Left forelimb (tissue), 1 donor: ENCODE measurements at regions not wholly inside any gene's neighbourhood (a gene's known extent, or its start where the extent isn't known, plus 50 kb on each side); places are given as distances from the start of the nearest gene placed in this dataset.
"Not testable (repeated sequence)": the region's sequence is repeated elsewhere in the genome, so short reads cannot be mapped to it uniquely, and the experiment has no call there.

ENCODE experiments used
- DNase-seq: peaks from one replicate; pipeline ENCODE4 v3.0.0-alpha.2; 2018; ENCODE audit warnings: low spot score

DNA sequence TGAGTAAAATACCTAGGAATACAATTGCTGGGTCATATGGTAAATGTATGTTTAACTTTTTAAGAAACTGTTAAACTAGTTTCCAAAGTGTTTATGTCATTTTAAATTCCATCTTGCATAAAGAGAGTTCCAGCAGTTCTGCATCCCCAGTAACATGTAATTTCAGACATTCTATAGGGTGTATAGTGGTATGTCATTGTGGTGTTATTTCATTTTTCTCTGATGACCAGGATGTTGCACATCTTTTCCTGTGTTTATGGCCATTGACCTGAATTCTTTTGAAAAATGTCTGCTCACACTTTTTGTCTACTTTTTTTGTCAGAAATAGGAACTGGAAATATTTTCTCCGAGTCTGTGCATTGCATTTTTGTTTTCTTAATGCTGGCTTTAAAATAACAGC is 128.9 kb downstream of the TMEM200A start:
- DNase-seq, result no peak

DNA sequence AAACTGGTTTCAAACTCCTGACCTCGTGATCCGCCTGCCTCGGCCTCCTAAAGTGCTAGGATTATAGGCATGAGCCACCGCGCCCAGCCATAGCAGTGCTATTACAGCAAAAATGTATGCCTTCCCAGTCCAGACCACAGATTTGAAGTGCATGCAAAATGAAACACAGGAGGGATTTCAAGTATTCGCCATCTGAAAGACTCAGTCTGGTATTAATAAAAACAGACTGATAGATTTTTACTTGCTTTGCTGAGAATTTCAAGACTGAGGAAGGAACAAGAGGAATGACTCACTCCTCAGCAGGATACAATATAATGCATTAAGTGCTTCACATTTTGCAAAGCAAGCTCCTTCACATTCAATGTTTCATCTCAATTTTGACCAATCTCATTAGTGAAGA is 134.9 kb downstream of the TMEM200A start:
- DNase-seq, result no peak

DNA sequence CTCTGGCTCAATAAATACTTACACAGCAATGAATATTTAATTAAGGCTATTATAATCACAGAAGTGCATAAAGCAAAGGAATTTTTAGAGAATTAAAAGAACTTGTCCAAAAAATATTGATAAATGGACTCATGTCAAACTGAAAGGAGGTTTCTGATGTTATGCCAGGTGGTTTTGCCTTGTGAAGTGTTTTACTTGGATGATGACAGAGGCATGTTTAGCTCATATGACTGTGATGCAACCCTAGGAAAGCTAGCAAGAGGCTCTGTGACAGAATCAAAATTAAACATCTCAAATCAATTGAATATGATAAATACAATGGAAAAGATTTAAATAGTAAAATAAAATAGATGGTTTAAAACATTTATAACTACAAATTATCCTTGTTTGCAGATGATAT is 137.3 kb downstream of the TMEM200A start:
- no peak for DNase-seq

- no peak for DNase-seq
Observed at GRCh38 chr6:130505808-130506598, 140.2 kb downstream of the TMEM200A start.

DNA sequence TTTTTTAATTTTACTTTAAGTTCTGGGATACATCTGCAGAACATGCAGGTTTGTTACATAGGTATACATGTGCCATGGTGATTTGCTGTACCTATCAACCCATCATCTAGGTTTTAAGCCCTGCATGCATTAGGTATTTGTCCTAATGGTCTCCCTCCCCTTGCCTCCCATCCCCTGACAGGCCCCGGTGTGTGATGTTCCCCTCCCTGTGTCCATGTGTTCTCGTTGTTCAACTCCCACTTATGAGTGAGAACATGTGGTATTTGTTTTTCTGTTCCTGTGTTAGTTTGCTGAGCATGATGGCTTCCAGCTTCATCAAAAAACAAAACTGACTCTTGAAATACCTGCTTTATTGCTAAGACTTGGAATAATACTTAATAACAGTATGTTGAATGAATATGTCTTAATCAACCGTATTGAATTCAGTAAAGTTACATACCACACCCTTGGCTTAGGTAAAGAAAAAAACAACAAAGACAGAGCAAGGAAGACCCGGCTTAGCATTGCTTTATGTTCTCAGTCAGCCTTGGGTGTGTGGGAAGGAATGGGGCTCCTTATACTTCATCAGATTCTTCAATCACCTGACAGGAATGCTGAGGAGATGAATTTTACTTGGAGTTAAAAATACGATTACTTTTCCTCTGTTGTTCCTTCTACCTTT is 141.3 kb downstream of the TMEM200A start:
- not testable (repeated sequence) for DNase-seq

DNA sequence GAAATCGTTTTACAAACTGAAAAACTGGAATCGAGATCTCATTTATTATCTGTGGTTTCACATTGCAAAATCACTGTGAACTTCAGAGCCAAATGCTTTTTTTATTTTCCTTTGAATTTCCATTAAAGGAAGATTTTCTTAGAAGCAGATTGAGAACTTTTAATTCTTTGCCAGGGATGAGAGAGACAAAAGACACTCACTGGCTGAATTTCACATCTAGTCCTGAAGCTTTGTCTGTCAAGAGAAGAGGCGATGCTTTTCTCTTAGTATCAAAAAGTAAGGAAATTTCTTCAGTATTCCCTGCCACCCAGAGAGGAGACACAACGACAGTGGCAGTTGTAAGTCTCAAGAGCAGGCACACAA is 141.8 kb downstream of the TMEM200A start:
- DNase-seq, result no peak

DNA sequence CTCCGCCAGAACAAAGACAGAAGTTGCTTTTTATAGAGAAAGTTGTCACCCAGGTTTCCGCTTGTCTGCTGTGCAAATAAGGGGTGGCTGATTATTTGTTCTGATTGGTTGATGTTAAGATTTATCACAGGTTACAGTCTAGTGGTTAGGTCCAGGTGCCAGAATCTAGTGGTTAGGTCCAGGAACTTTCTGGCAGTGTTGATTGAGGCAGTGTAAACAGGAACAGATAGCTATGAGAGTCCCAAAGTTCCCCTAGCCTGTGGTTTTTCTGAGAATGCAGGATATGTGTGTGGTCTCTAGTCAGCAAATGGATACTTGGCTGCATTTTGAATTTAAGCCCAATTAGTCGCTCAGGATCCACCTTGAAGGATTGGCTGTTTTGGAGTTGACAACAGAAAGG is 148.0 kb downstream of the TMEM200A start:
- DNase-seq, result no peak

- DNase-seq, result no peak
Observed at GRCh38 chr6:130514712-130515111, 148.9 kb downstream of the TMEM200A start.

GRCh38 chr6:130515306-130515705 is 149.5 kb downstream of the TMEM200A start:
- no peak for DNase-seq

- DNase-seq, result no peak
Observed at GRCh38 chr6:130516604-130517003, 150.8 kb downstream of the TMEM200A start.

- DNase-seq, result no peak
Observed at GRCh38 chr6:130517444-130517931, 151.7 kb downstream of the TMEM200A start.

GRCh38 chr6:130518588-130518987 is 152.8 kb downstream of the TMEM200A start:
- DNase-seq, result no peak

DNA sequence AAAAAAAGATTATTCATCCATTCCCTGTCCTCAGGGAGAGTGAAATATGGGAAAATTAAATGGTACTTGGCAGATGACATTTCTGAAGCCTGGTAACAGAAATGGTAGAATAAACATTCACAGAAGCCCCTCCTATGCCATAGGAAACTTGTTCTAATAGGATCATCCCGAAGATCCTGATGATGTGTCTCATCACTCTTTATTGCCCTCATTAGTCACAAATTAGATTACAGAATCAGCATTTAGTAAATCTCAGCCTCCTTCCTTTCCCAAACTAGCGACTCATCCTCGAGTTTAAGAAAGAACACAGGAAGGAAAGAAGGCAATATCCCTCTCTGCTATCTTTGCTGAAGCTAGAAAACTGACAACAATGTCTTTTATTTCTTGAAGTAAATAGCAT is 154.4 kb downstream of the TMEM200A start:
- no peak for DNase-seq

DNA sequence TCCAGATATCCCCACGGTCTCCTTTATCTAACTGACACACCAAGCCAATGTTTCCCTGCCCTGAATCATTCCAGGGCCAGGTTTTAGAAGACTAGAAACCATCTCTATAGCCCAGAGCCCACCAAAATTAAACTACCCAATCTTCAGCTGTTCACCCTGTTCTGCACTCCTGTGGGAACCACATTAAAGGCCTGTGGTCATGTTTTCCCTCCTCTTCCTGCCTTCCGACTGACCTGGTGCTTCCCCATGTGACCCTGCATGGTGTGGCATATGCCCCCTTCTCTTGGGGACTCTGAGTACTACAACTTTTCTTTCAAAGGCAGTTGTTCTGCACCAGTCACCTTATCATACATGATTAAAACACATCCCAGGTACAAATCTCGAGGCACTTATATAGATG is 155.0 kb downstream of the TMEM200A start:
- DNase-seq, result no peak

- no peak for DNase-seq
Observed at GRCh38 chr6:130524552-130524951, 158.7 kb downstream of the TMEM200A start.

DNA sequence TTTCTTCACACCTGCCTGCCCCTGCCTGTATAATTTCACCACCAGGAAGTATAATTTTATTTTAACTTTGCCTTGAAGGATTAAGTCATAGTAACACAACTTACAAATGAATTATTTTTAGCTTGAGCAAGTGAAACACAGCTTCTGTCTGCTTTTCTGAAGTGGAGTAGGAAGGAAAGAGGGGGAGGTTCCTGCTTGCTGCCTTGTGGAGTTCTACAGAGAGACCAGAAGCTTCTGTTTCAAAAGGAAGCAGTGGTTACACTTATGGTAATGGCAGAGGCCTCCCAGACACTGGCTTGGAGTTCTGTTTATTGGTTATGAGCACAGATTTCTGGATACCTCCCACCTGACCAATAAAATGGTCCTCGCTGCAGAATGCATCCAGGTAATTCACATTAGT is 159.6 kb downstream of the TMEM200A start:
- no peak for DNase-seq

- DNase-seq, result no peak
Observed at GRCh38 chr6:130526466-130526865, 160.6 kb downstream of the TMEM200A start.

DNA sequence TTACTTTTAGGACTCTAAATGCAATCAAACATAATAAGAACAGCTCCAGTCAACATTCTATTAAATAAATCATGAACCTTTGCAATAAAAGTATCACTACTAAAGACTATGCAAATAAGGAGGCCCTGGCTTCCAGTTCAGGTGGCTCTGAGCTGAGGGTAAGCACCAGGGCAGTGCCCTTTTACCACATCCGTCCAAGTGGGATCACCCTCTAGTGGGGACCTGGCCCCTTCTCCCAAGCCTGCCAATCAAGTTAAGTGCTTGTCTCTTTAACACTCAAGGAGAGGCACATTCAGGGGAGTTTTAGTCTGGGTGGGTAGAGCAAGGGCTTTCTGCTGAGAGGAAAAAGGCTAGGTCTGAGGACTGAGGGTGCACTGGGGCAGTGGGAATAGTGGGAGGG is 161.4 kb downstream of the TMEM200A start:
- no peak for DNase-seq

- no peak for DNase-seq
Observed at GRCh38 chr6:130529569-130530149, 163.8 kb downstream of the TMEM200A start.

DNA sequence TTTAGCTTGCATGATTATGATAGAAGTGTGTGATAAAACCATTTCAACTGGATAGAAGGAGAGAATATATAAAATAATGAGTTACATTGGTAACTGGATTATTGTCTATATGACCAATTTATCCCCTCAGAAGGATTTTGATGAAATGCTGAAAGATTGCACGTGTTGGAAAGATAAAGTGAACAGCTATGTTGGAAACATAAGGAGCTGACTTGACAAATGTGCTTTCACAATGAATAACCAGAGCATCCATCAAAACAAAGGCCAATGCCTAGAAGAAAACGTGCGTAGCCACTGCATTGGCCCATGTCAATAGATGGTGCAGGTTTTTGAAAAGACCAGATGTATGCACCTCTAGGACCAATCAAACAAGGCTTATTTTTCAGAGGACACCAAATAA is 168.8 kb downstream of the TMEM200A start:
- DNase-seq, result no peak

- no peak for DNase-seq
Observed at GRCh38 chr6:130535242-130535641, 169.4 kb downstream of the TMEM200A start.

DNA sequence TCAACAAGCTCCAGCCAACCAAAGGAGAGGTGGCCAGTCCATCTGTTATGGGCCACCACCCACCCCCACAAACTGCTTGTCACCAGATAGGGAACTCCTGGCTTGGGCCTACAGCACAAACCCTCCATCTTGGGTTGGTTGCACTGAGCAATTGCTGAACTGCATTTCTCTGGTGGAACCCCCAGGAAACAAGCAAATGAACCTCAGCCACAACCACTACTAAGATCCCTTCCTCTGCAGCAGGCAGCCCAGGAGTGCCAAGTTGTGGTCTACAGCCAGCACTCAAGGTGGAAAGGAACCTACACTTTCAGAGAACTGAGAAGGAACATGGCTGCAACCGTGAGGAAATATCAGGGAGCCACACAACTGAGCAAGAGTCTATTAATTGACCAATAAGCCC is 171.6 kb downstream of the TMEM200A start:
- DNase-seq, result no peak

DNA sequence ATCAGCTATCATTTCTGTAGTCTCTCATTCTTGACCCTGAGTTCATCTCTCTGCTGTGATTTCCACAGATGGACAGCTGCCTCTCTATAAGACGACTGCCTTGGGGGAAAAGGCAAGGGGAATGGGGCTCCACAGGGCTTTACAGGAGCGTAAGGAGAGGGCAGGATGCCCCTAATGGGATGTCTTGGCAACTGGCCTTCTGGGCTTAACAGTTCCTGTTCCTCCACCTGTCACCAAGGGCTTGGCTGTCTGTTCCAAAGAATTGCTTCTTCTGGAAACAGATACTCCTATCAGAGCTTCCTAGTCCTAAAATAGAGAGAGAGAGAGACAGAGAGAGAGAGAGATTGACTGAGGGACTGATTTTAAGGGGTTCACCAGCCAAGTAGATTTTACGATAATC is 181.9 kb downstream of the TMEM200A start:
- DNase-seq, result no peak
